AG10803 (cell line): ENCODE measurements at regions not wholly inside any gene's neighbourhood (a gene's known extent, or its start where the extent isn't known, plus 50 kb on each side); places are given as distances from the start of the nearest gene placed in this dataset.

ENCODE experiments used
- DNase-seq: peaks from one replicate; pipeline ENCODE4 v3.0.0; 2010; ENCODE audit warnings: low read depth
- H3K4me3 ChIP-seq: 2 replicates; pipeline ENCODE4 v1.5.1; 2011; ENCODE audit warnings: mild to moderate bottlenecking, low read length, control low read depth
- CTCF ChIP-seq: conservative IDR thresholded peaks from 2 replicates; pipeline ENCODE4 v1.5.1; 2011; ENCODE audit warnings: mild to moderate bottlenecking, low read length, control low read depth, inconsistent platforms

GRCh38 chr2:200761266-200761665 is 50.4 kb upstream of the BZW1 start:
- no peak overlapping the region for H3K4me3 ChIP-seq
- DNase-seq = peak; percentile 73
- TF ChIP-seq CTCF = no peak
